ENCODE measurements at regions not wholly inside any gene's neighbourhood (a gene's known extent, or its start where the extent isn't known, plus 50 kb on each side); places are given as distances from the start of the nearest gene placed in this dataset.

- Mint-ChIP-seq H3K36me3 (no peaks in the 10 kb centered on the region), H3K27me3 (ENCODE audit: low read depth in 2 of 2) (peaks cover 17 to 34% of the 10 kb centered on the region in 2 donors), H3K4me1 (no peaks in the 10 kb centered on the region), H3K4me3 (no peak overlapping the region), H3K27ac (no peak overlapping the region), H3K9me3 (no peaks in the 10 kb centered on the region)
- no peak for DNase-seq
- TF ChIP-seq CTCF (IDR thresholded peaks at IDR 0.05): no peak
- Histone ChIP-seq H3K36me3 (ENCODE audit: control insufficient read depth, insufficient read depth, low read length) (no peaks in the 10 kb centered on the region), H3K4me1 (ENCODE audit: control insufficient read depth, insufficient read depth, low read length) (no peaks in the 10 kb centered on the region), H3K9me3 (ENCODE audit: control insufficient read depth, insufficient read depth, low read length) (no peaks in the 10 kb centered on the region), H3K4me3 (ENCODE audit: low read length) (no peak overlapping the region), H3K27ac (ENCODE audit: low read length) (no peak overlapping the region), H3K27me3 (ENCODE audit: control insufficient read depth, insufficient read depth, low read length) (peaks cover 5% of the 10 kb centered on the region)
- no peak for ATAC-seq
- intact Hi-C loops (cut with micrococcal nuclease): no loop called here
- WGBS (ENCODE audit: insufficient coverage): 87% methylated on average over 5 of the region's 5 CpGs
Observed at GRCh38 chr21:35632711-35633110, 427.6 kb downstream of the SETD4 start.

GRCh38 chr21:35628316-35628715 lies 432.0 kb downstream of the SETD4 start:
- no peaks in the 10 kb centered on the region for H3K9me3 Mint-ChIP-seq
- H3K4me1 ChIP-seq (ENCODE audit: control insufficient read depth, insufficient read depth, low read length): no peaks in the 10 kb centered on the region
- 62% methylated on average over 3 of the region's 3 CpGs for WGBS (ENCODE audit: insufficient coverage)
- H3K27ac Mint-ChIP-seq: no peak overlapping the region
- H3K4me3 ChIP-seq (ENCODE audit: low read length): no peak overlapping the region
- peaks cover 8% of the 10 kb centered on the region for H3K27me3 ChIP-seq (ENCODE audit: control insufficient read depth, insufficient read depth, low read length)
- ATAC-seq (no peak), DNase-seq (no peak)
- no peak overlapping the region for H3K27ac ChIP-seq (ENCODE audit: low read length)
- no peaks in the 10 kb centered on the region for H3K36me3 ChIP-seq (ENCODE audit: control insufficient read depth, insufficient read depth, low read length)
- intact Hi-C loops (cut with micrococcal nuclease): no loop called here
- no peak overlapping the region for H3K4me3 Mint-ChIP-seq
- no peak for TF ChIP-seq CTCF (IDR thresholded peaks at IDR 0.05)
- H3K27me3 Mint-ChIP-seq (ENCODE audit: low read depth in 2 of 2): peaks cover 22 to 28% of the 10 kb centered on the region in 2 donors
- H3K36me3 Mint-ChIP-seq: no peaks in the 10 kb centered on the region
- H3K9me3 ChIP-seq (ENCODE audit: control insufficient read depth, insufficient read depth, low read length): no peaks in the 10 kb centered on the region
- H3K4me1 Mint-ChIP-seq: no peaks in the 10 kb centered on the region

GRCh38 chr21:35627462-35627861 lies 432.9 kb downstream of the SETD4 start:
- Mint-ChIP-seq H3K4me1 (no peaks in the 10 kb centered on the region), H3K9me3 (no peaks in the 10 kb centered on the region), H3K36me3 (no peaks in the 10 kb centered on the region), H3K27me3 (ENCODE audit: low read depth in 2 of 2) (peaks cover 22 to 28% of the 10 kb centered on the region in 2 donors), H3K27ac (no peak overlapping the region), H3K4me3 (no peak overlapping the region)
- WGBS (ENCODE audit: insufficient coverage): 91% methylated on average over 1 of the region's 4 CpGs
- Histone ChIP-seq H3K9me3 (ENCODE audit: control insufficient read depth, insufficient read depth, low read length) (no peaks in the 10 kb centered on the region), H3K4me3 (ENCODE audit: low read length) (no peak overlapping the region), H3K4me1 (ENCODE audit: control insufficient read depth, insufficient read depth, low read length) (no peaks in the 10 kb centered on the region), H3K27ac (ENCODE audit: low read length) (no peak overlapping the region), H3K27me3 (ENCODE audit: control insufficient read depth, insufficient read depth, low read length) (peaks cover 8% of the 10 kb centered on the region), H3K36me3 (ENCODE audit: control insufficient read depth, insufficient read depth, low read length) (no peaks in the 10 kb centered on the region)
- intact Hi-C loops (cut with micrococcal nuclease): no loop called here
- no peak for TF ChIP-seq CTCF (IDR thresholded peaks at IDR 0.05)
- DNase-seq (no peak), ATAC-seq (no peak)

GRCh38 chr21:35625576-35625975 lies 434.8 kb downstream of the SETD4 start:
- Histone ChIP-seq H3K9me3 (ENCODE audit: control insufficient read depth, insufficient read depth, low read length) (no peaks in the 10 kb centered on the region), H3K4me1 (ENCODE audit: control insufficient read depth, insufficient read depth, low read length) (no peaks in the 10 kb centered on the region), H3K27ac (ENCODE audit: low read length) (no peak overlapping the region), H3K27me3 (ENCODE audit: control insufficient read depth, insufficient read depth, low read length) (peaks cover 8% of the 10 kb centered on the region), H3K36me3 (ENCODE audit: control insufficient read depth, insufficient read depth, low read length) (no peaks in the 10 kb centered on the region), H3K4me3 (ENCODE audit: low read length) (no peak overlapping the region)
- ATAC-seq: no peak
- H3K9me3 Mint-ChIP-seq: no peaks in the 10 kb centered on the region
- 89% methylated on average over 3 of the region's 3 CpGs for WGBS (ENCODE audit: insufficient coverage)
- no peak overlapping the region for H3K4me3 Mint-ChIP-seq
- no peak overlapping the region for H3K27ac Mint-ChIP-seq
- H3K36me3 Mint-ChIP-seq: no peaks in the 10 kb centered on the region
- peaks cover 22 to 28% of the 10 kb centered on the region in 2 donors for H3K27me3 Mint-ChIP-seq (ENCODE audit: low read depth in 2 of 2)
- intact Hi-C loops (cut with micrococcal nuclease): no loop called here
- DNase-seq: no peak
- no peak for TF ChIP-seq CTCF (IDR thresholded peaks at IDR 0.05)
- no peaks in the 10 kb centered on the region for H3K4me1 Mint-ChIP-seq

All from natural killer cell (primary cell).